HG02571 (cell line): ENCODE measurements at regions not wholly inside any gene's neighbourhood (a gene's known extent, or its start where the extent isn't known, plus 50 kb on each side); places are given as distances from the start of the nearest gene placed in this dataset.
A peak's percentile ranks its signal among the peaks of the same experiment; 100 is the strongest.

Source experiments
- ATAC-seq: cut with Tn5 transposase; IDR thresholded peaks from one replicate; pipeline ENCODE4 v1.9.1; 2021; ENCODE audit warnings: mild to moderate bottlenecking, moderate library complexity; ENCODE audit not compliant: unreplicated experiment

DNA sequence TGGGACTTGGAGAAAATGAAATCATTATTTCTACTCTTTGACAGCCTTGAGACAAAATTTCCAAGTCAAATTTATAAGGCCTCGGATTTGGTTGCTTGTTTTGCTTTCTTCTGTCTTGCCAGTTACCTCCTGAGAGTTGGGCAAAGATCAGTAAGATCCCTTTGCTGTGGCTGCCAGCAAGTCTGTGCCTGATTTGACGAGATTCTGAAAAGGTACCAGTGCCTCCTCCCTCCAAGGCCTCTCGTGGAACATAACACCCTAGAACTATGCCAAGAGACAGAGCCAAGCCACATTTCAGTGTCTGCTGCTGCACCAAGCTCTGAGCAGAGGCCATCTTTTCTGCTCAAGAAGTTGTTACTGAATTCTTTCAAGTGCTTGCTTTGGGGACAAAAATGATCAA, 61.0 kb downstream of the GTPBP8 start:
- ATAC-seq, result no peak

DNA sequence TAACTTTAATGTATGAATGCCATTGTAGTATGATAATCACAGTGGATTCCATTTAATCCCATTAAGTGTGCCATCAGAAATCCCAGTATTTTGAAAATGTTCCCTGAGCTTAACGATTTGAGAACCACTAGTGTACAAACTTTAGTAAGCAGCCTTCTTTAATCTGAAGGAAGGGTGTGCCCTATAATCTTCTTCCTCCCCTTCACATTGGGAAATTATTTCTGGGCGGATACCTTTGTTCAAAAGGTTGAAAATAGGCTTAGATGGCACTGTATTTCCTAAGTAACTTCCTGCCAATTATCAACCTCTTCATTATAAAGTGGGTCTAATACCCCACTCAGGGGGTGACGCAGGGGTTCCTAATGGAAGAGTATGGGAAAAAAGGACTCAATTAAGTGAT, 62.4 kb downstream of the GTPBP8 start:
- no peak for ATAC-seq

DNA sequence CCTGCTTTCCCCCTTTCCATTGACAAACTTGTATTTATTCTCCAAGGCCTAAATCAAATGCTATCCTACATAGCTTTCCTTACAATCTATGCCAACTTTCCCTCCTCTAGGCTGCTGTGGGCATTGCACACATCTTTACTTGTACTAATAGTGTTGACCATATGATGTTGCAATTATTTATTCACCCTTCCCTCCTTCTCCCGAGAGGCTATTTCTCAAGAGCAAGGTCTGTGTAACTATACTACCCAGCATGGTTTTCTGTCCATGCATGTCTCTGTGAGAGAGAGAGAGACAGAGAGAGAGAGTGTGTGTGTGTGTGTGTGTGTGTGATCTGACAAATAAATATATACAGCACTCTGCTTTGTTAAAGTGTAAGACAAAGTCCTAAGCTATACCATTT, 63.8 kb downstream of the GTPBP8 start:
- ATAC-seq, result no peak

DNA sequence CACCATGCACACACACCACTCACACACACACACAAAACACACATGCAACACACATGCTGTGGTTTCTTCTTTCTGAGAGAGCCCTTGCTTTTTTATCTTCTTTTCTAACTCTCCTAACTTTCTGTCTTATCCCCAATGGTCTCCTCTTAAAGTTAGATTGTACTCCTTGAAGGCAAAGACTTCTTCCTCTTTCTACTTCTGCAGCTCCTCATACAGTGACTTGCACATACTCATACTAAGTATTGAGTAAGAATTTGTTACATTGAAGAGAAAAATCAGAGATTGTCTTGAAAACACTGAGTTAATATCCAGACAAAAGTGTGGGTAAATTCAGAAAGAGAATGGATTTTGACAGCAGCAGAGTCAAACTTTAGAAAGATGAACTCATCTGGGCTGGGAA, 64.4 kb downstream of the GTPBP8 start:
- no peak for ATAC-seq

DNA sequence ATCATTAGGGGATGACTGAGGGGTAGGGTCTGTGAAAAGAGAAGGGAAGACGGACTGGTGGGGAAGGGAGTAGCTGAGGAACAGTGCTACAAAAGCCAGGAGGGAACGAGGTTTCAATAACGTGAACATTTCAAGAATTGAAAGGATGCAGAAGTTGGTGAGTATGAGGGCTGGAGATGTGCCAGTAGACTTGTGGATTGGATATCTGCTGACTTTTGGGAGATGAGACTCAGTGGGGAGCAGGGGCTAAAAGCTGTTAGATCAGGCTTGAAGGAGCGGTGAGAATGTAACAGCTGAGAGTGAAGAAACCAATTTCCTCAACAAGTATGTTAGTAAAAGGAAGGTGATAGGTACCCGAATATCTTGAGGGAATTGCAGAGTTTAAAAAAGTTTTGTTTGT, 65.2 kb downstream of the GTPBP8 start:
- no peak for ATAC-seq

DNA sequence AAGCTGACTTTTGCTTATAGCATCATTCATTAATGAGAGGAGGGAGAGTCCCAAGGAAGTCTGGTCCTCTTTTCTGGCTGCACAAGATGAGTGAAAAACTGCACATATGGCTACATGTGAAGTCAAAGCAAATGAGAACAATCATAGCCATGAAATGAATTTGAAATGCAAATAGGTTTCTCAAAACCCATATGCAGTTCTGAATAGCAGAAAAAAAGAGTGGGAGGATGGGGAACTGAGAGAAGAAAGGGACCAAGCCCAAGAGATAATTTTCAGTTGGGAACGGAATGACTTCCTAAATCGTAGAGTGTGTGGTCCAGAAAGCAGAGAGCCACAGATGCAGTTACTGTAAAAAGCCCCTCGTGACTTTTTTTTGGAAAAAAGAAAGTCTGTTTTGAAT, 66.3 kb downstream of the GTPBP8 start:
- peak; percentile 87 for ATAC-seq

DNA sequence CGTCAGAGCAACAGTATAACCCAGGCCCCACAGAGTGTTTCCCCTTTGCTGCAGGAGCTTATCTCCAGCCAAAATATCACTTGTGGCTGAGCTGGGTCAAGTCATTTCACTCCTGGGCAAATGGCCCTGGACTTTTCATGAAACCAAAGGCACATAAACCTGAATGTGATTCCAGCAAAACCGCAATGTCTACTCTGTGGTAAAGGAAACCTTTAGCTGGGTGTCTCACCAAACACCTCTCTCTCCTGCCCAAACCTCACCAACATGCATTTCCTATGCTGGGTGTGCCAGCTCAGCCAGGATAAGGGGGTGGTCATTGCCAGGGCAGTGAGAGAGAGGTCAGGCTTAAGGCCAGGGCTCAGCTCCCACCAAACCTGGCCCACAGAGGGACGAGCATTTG, 67.4 kb downstream of the GTPBP8 start:
- no peak for ATAC-seq

DNA sequence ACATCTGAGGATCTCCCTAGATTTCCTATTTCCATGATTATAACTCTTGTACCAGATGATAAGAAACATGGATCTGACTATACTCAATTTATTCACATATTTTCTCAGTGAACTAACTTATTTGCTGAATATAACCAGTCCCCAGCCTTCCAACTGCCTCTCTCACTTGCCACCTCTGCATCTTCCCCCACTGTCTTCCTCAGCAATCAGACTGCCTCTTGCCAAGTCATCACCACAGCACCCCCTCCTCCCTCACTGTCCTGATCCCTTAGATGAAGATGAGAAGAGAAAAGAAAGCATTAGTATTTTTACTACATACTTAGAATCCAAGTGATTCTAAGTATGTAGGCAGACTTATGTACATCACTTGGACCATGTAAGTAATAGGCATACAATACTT, 71.9 kb downstream of the GTPBP8 start:
- ATAC-seq, result no peak

DNA sequence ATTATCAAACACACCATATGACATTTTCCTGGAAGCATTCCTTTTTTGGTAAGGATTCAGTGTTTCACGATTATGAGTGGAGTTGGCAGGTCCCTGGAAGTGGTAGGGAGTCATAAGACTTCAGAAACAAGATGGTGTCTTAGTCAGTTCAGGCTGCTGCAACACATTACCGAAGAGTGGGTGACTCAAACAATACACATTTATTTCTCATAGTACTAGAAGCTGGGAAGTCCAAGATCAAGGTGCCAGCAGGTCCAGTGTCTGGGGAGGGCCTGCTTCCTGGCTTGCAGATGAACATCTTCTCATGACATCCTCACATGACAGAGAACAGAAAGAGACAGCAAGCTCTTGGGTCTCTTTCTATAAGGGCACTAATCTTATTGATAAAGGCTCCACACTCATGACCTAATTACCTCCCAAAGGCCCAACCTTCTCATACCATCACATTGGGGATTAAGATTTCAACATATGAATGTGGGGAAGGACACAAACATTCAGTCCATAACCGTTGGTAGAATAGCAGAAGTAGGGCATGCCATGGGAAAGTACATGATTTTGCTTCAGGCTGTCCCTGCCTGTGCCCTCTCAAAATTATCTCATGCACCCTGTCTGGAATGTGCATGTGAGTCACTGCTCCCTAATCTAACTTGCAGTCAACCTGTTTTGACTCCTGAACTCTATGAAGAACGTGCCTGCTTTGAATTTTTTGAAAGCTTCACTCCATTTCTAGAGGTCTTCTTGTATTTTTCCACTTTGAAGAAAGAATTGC, 72.5 kb downstream of the GTPBP8 start:
- no peak for ATAC-seq

DNA sequence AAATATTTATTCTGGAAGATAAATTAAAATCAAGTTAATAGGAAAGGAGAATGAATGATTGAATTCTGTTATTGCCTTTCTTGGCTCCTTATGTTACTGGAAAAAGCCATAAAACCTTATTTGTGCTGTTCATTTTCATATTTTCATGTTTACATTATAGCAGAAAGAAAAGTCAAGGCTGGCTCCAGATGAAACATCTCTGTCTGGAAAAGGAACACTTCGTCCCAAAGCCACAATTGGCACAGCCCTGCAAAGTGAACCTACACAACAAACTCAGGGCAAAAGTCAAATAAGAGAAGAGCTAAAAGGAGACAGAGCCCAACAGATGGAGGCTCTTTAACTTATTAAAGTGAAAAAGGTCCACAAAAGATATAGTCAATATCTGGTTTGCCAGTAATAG, 73.4 kb downstream of the GTPBP8 start:
- ATAC-seq, result no peak

DNA sequence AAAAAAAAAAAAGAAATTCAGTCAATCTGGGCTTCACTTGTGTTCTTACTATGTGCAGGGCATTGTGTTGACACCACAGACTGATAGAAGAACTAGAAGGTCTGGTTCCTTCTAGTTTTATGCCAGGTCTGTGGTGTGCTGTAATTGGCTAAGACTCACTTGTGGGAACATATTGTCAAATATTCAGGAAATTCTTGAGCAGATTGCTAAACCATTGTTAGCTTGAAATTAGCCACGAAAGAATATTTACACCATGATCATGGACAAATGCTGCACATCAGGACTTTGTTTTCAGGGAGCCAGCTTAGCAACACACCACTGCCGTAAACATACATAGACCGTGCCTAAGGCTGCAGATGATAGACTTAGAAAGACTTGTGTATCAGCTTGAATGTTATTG, 74.6 kb downstream of the GTPBP8 start:
- ATAC-seq, result no peak

DNA sequence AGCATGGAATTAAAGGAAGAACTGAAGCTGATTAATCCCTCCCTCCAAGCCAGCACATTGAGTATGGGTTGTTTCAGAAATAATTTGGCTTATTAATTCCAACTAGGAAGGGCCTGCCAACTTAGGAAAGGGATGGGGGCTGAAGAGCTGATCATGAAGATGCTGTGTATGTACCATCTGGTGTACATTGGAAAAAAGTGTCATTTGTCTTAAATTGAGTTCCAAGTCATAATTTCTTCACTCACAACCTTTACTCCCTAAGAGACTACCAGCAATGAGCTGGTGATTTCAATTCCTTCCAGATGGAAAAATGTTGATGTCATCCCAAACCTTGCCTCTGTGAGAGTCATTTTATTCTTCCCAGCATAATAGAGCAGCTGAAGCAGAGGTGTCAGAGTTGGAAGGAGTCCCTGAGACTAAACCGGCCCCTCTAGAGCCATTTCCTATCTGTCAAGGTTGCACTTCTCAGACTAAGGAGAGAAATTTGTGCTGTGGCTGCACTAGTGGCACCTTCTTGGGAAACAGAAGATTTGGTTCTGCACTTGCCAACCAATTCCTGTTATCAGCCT, 79.4 kb downstream of the GTPBP8 start:
- ATAC-seq, result no peak

DNA sequence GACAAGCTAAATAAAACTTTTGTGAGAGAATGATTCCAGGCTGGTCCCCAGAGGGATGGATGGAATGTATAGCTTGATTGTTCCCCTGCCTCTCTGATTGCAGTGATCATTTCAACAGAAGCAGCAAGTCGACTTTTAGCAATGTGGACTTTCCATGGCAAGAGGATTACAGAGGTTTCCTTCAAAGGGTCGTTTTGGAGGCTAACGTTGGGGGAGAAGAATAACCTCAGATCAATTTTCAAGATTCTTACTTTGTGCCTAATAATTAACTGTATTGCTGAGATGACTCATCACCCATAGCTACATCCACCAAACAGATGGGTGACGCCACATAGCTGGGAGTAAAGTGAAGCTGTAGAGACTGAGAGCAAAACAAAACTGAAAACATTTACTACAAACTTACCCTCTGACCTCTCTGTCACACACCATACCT, 79.9 kb downstream of the GTPBP8 start:
- peak; percentile 98 for ATAC-seq

DNA sequence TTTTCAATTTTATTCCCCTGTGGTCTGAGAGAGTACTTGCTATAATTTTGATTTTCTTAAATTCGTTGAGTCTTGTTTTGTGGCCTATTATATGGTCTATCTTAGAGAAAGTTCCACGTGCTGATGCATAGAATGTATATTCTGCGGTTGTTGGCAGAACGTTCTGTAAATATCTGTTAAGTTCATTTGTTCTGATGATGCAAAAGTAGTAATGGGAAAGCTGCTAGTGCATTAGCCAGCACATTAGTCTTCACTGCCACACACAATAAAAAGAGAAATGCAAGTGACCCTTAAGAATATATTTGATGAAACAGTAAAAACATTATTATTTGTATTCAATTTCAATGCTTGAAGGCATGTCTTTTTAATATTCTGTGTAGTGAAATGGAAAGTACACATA, 84.8 kb downstream of the GTPBP8 start:
- ATAC-seq, result no peak

DNA sequence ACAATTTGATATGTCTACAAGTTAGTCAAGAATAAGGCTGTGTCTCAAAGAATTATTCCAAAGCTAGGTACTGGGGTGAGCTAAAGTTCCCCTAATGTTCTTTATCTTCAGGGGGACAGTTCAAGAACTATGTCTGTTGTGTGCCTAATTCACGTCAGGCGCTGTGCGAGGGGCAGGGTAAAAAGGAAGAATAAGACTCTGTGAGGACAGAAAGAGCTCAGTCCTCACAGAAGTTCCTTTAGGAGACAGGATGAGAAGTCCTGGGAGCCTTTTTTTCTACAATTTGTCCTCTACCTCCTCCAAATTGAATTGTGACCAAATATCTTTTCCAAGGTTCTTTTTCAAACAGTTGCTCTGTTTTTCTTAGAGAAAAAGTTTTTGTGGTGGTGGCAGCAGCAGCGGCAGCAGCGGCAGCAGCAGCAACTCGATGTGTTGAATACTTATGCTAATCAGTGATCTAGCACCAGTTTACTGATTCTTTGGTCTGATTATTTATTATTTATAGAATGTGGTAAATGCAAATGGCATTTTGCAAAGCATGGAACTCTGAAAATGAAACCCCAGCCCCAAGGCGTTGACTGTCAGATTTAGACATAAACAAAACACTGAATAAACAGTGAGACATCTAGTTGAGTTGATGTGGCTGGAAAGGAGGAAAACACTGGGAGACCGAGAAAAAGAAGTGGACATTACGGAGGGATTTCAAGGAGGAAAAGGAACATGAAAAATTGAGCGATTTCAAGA, 88.6 kb downstream of the GTPBP8 start:
- ATAC-seq, result peak; percentile 84

DNA sequence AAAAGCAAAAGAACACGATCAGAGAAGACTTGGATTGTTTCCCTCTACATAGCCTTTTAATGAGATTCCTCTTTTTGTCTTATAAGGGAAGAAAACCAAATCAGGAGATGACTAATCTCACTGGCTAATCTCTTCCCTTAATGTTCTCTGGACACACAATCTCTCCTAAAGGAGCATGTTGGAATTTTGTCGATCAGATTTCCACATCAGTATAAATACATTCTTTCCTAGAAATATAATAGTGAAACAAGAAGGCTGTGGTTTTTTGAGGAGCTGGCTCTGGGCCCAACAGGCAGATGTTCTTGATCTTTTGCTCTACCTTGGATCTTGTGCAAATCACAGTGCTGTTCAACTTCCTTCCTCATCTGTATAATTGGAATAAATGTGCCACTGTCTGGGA, 94.0 kb downstream of the GTPBP8 start:
- no peak for ATAC-seq

DNA sequence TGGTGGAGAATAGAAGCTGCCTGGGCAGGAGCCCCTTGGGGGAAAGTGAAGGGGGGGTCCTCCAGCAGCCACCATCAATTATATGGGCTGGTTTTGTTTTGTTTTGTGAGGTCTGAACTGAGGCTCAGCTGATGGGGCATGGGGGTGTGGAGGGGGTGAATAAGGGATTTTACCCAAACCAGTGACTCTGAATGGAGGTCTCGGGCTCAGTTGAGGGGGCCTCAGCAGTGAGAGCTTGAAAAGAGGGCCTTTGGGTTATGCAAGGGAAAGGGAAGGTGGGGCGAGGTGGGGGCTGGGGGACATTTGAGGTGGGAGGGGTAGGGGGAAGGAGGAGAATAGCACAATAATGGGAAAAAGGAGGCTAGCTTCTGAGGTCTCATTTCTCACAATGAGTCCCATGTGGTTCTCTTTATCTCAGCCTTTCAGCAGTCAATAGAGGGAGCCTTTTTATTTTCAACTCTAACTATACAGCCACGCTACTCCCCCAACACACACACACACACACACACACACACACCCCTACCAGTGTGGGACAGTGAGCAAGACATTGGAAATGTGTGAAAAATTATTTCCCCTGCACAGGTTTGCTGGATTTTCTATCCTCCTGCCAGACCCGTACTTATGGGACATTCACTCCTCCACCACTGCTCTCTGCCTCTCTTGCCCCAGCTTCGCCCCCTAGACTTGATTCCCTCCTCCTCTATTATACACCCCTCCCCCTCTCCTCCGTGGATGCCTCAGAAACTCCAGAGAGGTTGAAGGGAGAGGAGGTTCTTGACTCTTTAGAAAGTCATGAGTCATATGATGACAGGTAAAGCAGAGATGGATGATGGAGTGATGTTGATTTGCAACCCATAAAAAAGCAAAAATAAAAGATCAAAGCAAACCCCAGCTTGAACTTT, 96.0 kb downstream of the GTPBP8 start:
- no peak for ATAC-seq

DNA sequence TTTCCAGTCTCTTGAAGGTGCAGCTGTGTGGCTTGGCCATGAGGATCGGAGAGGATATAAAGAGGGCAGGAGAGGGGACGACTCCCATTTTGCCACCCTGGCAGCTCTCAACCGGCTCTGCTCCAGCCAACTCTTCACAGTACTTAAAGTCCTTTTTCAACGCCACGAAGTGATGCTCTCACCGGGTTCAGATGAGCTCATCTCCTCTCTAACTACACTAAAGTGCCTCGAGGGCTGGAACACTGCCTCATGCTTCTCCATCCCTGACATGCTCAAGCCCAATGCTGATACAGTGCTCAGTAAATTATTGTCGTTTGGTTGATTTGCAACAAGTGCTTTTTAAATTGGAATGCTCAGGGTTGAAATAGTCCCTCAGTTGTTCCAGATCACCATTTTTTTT, 97.8 kb downstream of the GTPBP8 start:
- no peak for ATAC-seq

DNA sequence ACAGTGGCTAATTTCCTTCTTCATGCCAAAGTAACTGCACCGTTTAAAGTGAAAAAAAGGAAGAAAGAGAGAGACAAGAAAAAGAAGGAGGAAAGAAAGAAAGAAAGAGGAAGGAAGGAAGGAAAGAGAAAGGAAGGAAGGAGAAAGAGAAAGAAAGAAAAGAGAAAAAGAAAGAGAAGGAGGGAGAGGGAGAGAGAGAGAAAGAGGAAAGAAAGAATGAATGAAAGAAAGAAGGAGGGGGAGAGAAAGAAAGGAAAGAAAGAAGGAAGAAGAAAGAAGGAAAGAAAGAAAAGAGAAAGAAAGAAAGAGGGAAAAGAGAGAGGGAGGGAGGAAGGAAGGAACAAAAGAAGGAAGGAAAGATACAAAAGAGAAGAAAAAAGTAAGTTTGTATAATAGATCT, 100.6 kb downstream of the GTPBP8 start:
- no peak for ATAC-seq

DNA sequence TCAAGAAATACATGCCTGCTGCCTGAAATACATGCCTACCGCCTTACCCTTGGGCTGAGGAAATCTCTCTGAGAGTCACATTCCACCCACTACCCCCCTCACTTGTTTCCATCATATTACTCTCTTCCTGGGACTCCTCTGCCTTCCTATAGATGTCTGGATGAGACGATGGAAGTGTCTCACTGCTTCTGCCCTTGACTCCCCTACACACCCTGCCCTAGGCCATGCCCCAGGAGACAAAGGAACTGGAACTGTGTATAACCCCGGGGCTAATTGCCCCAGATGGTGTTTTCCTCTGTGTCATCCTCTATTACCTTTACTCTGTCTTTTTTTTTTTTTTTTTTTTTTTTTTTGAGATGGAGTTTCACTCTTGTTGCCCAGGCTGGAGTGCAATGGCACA, 102.0 kb downstream of the GTPBP8 start:
- ATAC-seq, result no peak
